ENCODE measurements at regions not wholly inside any gene's neighbourhood (a gene's known extent, or its start where the extent isn't known, plus 50 kb on each side); places are given as distances from the start of the nearest gene placed in this dataset.

GRCh38 chr7:109402107-109402506 lies 832.4 kb downstream of the DNAJB9 start:
- intact Hi-C loops (cut with DNase I, micrococcal nuclease): no loop called here
- Histone ChIP-seq H3K9me3 (peaks cover 18% of the 10 kb centered on the region), H3K36me3 (ENCODE audit: low read depth) (no peaks in the 10 kb centered on the region), H3K4me1 (ENCODE audit: low read depth) (no peaks in the 10 kb centered on the region), H3K4me3 (no peak overlapping the region)
- DNase-seq (no peak), ATAC-seq (no peak)
- no peak for TF ChIP-seq CTCF (IDR thresholded peaks at IDR 0.05)

GRCh38 chr7:109407756-109408155 lies 838.1 kb downstream of the DNAJB9 start:
- ATAC-seq (no peak), DNase-seq (no peak)
- TF ChIP-seq CTCF (IDR thresholded peaks at IDR 0.05): no peak
- Histone ChIP-seq H3K4me3 (no peak overlapping the region), H3K9me3 (peaks cover 19% of the 10 kb centered on the region), H3K4me1 (ENCODE audit: low read depth) (no peaks in the 10 kb centered on the region), H3K36me3 (ENCODE audit: low read depth) (no peaks in the 10 kb centered on the region)
- intact Hi-C loops (cut with DNase I, micrococcal nuclease): no loop called here

GRCh38 chr7:109437957-109438356 lies 868.3 kb downstream of the DNAJB9 start:
- ATAC-seq: no peak
- no peak for TF ChIP-seq CTCF (IDR thresholded peaks at IDR 0.05)
- peaks cover 5% of the 10 kb centered on the region for H3K9me3 ChIP-seq
- intact Hi-C loops (cut with DNase I, micrococcal nuclease): no loop called here
- DNase-seq: no peak
- no peaks in the 10 kb centered on the region for H3K4me1 ChIP-seq (ENCODE audit: low read depth)
- no peak overlapping the region for H3K4me3 ChIP-seq
- H3K36me3 ChIP-seq (ENCODE audit: low read depth): no peaks in the 10 kb centered on the region

GRCh38 chr7:109449760-109450159 lies 880.1 kb downstream of the DNAJB9 start:
- peaks cover 13% of the 10 kb centered on the region for H3K9me3 ChIP-seq
- ATAC-seq (no peak), DNase-seq (no peak)
- no peaks in the 10 kb centered on the region for H3K4me1 ChIP-seq (ENCODE audit: low read depth)
- no peaks in the 10 kb centered on the region for H3K36me3 ChIP-seq (ENCODE audit: low read depth)
- no peak for TF ChIP-seq CTCF (IDR thresholded peaks at IDR 0.05)
- intact Hi-C loops (cut with DNase I, micrococcal nuclease): no loop called here
- no peak overlapping the region for H3K4me3 ChIP-seq

- Histone ChIP-seq H3K9me3 (peaks cover 30% of the 10 kb centered on the region), H3K36me3 (ENCODE audit: low read depth) (no peaks in the 10 kb centered on the region), H3K4me1 (ENCODE audit: low read depth) (no peaks in the 10 kb centered on the region), H3K4me3 (no peak overlapping the region)
- ATAC-seq (no peak), DNase-seq (no peak)
- intact Hi-C loops (cut with DNase I, micrococcal nuclease): no loop called here
- TF ChIP-seq CTCF (IDR thresholded peaks at IDR 0.05): no peak
Measured at GRCh38 chr7:109456116-109456515, 886.4 kb downstream of the DNAJB9 start.

- DNase-seq (no peak), ATAC-seq (no peak)
- Histone ChIP-seq H3K36me3 (ENCODE audit: low read depth) (no peaks in the 10 kb centered on the region), H3K9me3 (peaks cover 16% of the 10 kb centered on the region), H3K4me1 (ENCODE audit: low read depth) (no peaks in the 10 kb centered on the region), H3K4me3 (no peak overlapping the region)
- no peak for TF ChIP-seq CTCF (IDR thresholded peaks at IDR 0.05)
- intact Hi-C loops (cut with DNase I, micrococcal nuclease): no loop called here
Measured at GRCh38 chr7:109460296-109460695, 890.6 kb downstream of the DNAJB9 start.
